ENCODE measurements at regions not wholly inside any gene's neighbourhood (a gene's known extent, or its start where the extent isn't known, plus 50 kb on each side); places are given as distances from the start of the nearest gene placed in this dataset.

- Mint-ChIP-seq H3K27ac (no peak overlapping the region), H3K36me3 (ENCODE audit: low read depth) (no peaks in the 10 kb centered on the region), H3K9me3 (no peaks in the 10 kb centered on the region), H3K27me3 (ENCODE audit: low read depth) (peaks cover 2% of the 10 kb centered on the region), H3K4me3 (no peak overlapping the region), H3K4me1 (ENCODE audit: low read depth) (no peaks in the 10 kb centered on the region)
- intact Hi-C loops (cut with micrococcal nuclease), result no loop called here
- DNase-seq, result no peak
- CTCF ChIA-PET, result no interaction called here
Measured at GRCh38 chr11:87966216-87966615, 209.0 kb downstream of the RAB38 start.

DNA sequence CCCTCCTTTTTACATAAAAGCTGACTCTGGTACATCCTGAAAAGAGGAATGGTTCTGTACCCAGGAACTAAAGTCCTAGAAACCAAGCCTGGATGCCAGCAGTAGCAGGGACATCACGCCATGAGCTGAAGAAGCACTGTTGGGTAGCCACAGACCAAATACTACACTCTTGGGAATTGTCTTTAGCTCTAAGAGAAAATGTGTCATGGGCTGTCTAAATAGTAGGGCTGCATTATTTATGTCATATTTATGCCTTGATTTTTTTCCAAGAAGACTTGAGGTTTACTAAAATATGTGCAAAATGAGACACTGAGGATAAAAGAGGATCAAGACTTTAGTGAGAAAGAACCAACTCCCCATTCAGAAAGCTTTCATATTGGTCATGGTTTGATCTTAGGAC is 213.6 kb downstream of the RAB38 start:
- Mint-ChIP-seq H3K27ac (no peak overlapping the region), H3K9me3 (no peaks in the 10 kb centered on the region), H3K36me3 (ENCODE audit: low read depth) (no peaks in the 10 kb centered on the region), H3K4me1 (ENCODE audit: low read depth) (no peaks in the 10 kb centered on the region), H3K4me3 (no peak overlapping the region), H3K27me3 (ENCODE audit: low read depth) (peaks cover 2% of the 10 kb centered on the region)
- DNase-seq, result no peak
- intact Hi-C loops (cut with micrococcal nuclease), result no loop called here
- CTCF ChIA-PET, result no interaction called here

DNA sequence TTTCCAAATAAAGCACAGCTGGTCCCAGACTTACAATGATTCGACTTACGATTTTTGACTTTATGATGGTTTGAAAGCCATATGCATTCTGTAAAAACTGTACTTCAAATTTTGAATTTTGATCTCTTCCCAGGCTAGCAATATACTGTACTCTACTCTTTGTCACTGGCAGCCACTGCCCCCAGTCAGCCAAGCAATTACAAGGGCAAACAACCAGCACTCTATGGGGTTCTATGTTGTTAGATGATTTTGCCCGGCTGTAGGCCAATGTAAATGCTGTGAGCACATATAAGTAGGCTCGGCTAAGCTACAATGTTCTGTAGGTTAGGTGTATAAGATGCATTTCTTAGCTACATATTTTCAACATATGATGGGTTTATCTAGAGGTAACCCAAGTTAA is 217.3 kb downstream of the RAB38 start:
- Mint-ChIP-seq H3K27me3 (ENCODE audit: low read depth) (peaks cover 4% of the 10 kb centered on the region), H3K36me3 (ENCODE audit: low read depth) (no peaks in the 10 kb centered on the region), H3K4me3 (no peak overlapping the region), H3K27ac (no peak overlapping the region), H3K4me1 (ENCODE audit: low read depth) (no peaks in the 10 kb centered on the region), H3K9me3 (no peaks in the 10 kb centered on the region)
- intact Hi-C loops (cut with micrococcal nuclease), result no loop called here
- CTCF ChIA-PET, result no interaction called here
- DNase-seq, result no peak

GRCh38 chr11:87954476-87954875 is 220.8 kb downstream of the RAB38 start:
- no peaks in the 10 kb centered on the region for H3K4me1 Mint-ChIP-seq (ENCODE audit: low read depth)
- no peaks in the 10 kb centered on the region for H3K9me3 Mint-ChIP-seq
- H3K36me3 Mint-ChIP-seq (ENCODE audit: low read depth), result no peaks in the 10 kb centered on the region
- H3K27ac Mint-ChIP-seq, result no peak overlapping the region
- CTCF ChIA-PET, result no interaction called here
- DNase-seq, result no peak
- peaks cover 6% of the 10 kb centered on the region for H3K27me3 Mint-ChIP-seq (ENCODE audit: low read depth)
- intact Hi-C loops (cut with micrococcal nuclease), result no loop called here
- H3K4me3 Mint-ChIP-seq, result no peak overlapping the region

DNA sequence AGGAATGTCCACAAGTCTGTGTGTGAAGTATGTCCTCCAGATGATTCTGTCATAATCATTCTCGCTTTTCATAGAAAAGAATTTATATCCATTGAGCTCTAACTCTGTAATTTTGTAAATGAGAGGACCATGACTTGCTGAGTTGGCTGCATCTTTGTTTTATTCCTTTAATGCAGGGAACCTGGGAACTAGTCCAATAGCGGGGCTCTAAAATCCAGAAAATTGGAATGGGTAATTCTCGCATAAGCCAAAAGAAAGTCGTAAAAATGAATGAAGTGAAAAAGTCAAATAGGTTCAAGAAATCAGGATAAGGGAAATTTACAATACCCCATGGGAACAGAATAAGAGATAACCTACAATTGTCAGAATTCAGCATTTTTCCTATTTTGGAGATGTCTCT is 232.5 kb downstream of the RAB38 start:
- H3K9me3 Mint-ChIP-seq, result no peaks in the 10 kb centered on the region
- H3K27ac Mint-ChIP-seq, result no peak overlapping the region

GRCh38 chr11:87934182-87934581 is 241.1 kb downstream of the RAB38 start:
- H3K27me3 Mint-ChIP-seq (ENCODE audit: low read depth), result no peaks in the 10 kb centered on the region
- CTCF ChIA-PET, result no interaction called here
- no peak overlapping the region for H3K4me3 Mint-ChIP-seq
- no peaks in the 10 kb centered on the region for H3K36me3 Mint-ChIP-seq (ENCODE audit: low read depth)
- H3K4me1 Mint-ChIP-seq (ENCODE audit: low read depth), result no peaks in the 10 kb centered on the region
- intact Hi-C loops (cut with micrococcal nuclease), result no loop called here
- no peak overlapping the region for H3K27ac Mint-ChIP-seq
- DNase-seq, result no peak
- H3K9me3 Mint-ChIP-seq, result peaks cover 2% of the 10 kb centered on the region

More for the DNA sequence above, 232.5 kb downstream of the RAB38 start:
- intact Hi-C loops (cut with micrococcal nuclease), result no loop called here
- no peak for DNase-seq
- no peaks in the 10 kb centered on the region for H3K36me3 Mint-ChIP-seq (ENCODE audit: low read depth)
- H3K4me1 Mint-ChIP-seq (ENCODE audit: low read depth), result no peaks in the 10 kb centered on the region
- no peaks in the 10 kb centered on the region for H3K27me3 Mint-ChIP-seq (ENCODE audit: low read depth)
- H3K4me3 Mint-ChIP-seq, result no peak overlapping the region
- CTCF ChIA-PET, result no interaction called here

DNA sequence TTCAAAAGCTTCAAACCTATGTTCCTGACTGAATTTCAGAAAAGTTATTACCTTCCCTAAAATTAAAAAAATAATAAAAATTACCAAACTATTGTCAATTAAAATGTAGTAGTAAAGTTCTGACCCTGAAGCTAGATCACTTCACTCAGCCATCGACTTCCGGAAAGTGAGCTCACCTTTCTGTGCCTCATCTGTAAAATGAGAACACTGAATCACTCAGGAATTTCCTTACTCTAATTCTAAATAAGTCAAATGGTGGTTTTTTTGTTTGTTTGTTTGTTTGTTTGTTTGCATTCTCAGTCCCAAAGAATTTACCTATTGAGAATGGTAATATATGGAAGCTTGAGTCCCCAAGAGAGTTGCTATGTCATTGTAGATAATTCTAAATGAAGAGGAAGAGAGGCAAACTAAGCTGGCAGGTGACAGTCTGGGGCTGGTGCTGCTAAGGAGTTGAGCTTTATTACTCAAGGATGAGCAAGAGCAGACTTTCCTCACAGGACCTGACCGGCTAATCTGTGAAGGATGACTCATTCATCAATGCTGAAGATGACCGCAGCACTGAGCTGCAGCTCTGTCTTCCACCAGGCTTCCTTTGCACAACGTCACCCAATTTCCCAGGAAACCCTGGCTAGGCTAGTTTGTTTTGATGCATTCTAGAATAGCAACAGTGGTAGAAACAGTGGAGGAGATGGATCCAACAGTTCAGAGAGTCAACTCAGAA is 248.8 kb downstream of the RAB38 start:
- H3K9me3 Mint-ChIP-seq, result peaks cover 2% of the 10 kb centered on the region
- DNase-seq, result no peak
- no peak overlapping the region for H3K4me3 Mint-ChIP-seq
- no peak overlapping the region for H3K27ac Mint-ChIP-seq
- CTCF ChIA-PET, result no interaction called here
- H3K27me3 Mint-ChIP-seq (ENCODE audit: low read depth), result no peaks in the 10 kb centered on the region
- no peaks in the 10 kb centered on the region for H3K36me3 Mint-ChIP-seq (ENCODE audit: low read depth)
- intact Hi-C loops (cut with micrococcal nuclease), result no loop called here
- H3K4me1 Mint-ChIP-seq (ENCODE audit: low read depth), result no peaks in the 10 kb centered on the region

- no peak for DNase-seq
- Mint-ChIP-seq H3K27ac (no peak overlapping the region), H3K36me3 (ENCODE audit: low read depth) (no peaks in the 10 kb centered on the region), H3K4me3 (no peak overlapping the region), H3K9me3 (no peaks in the 10 kb centered on the region), H3K4me1 (ENCODE audit: low read depth) (no peaks in the 10 kb centered on the region), H3K27me3 (ENCODE audit: low read depth) (peaks cover 3% of the 10 kb centered on the region)
- CTCF ChIA-PET, result no interaction called here
- intact Hi-C loops (cut with micrococcal nuclease), result no loop called here
Measured at GRCh38 chr11:87924125-87924524, 251.1 kb downstream of the RAB38 start.

- no peak overlapping the region for H3K27ac Mint-ChIP-seq
- H3K4me1 Mint-ChIP-seq (ENCODE audit: low read depth), result no peaks in the 10 kb centered on the region
- no peaks in the 10 kb centered on the region for H3K36me3 Mint-ChIP-seq (ENCODE audit: low read depth)
- H3K27me3 Mint-ChIP-seq (ENCODE audit: low read depth), result peaks cover 11% of the 10 kb centered on the region
- H3K4me3 Mint-ChIP-seq, result no peak overlapping the region
- CTCF ChIA-PET, result no interaction called here
- intact Hi-C loops (cut with micrococcal nuclease), result no loop called here
- H3K9me3 Mint-ChIP-seq, result no peaks in the 10 kb centered on the region
- DNase-seq, result no peak
Measured at GRCh38 chr11:87917111-87917510, 258.1 kb downstream of the RAB38 start.

DNA sequence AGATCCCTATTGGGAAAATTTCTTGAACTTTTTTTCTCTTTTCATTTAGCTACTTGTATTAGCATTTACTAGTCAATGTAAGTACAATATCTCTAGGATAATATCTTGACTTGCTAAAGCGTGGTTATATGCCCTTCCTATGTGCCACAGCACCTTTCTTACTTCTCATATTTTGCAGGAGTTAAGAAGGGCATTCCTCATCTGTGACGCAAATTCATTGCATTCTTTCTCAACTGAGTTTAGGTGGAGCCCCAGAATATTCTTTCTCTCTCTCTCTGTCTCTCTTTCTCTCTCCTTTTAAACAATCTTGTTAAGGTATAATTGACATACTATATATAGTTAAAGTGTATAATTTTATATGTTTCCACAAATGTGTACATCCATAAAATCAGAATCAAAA is 266.1 kb downstream of the RAB38 start:
- intact Hi-C loops (cut with micrococcal nuclease), result no loop called here
- DNase-seq, result no peak
- H3K27me3 Mint-ChIP-seq (ENCODE audit: low read depth), result peaks cover 11% of the 10 kb centered on the region
- no peaks in the 10 kb centered on the region for H3K36me3 Mint-ChIP-seq (ENCODE audit: low read depth)
- no peaks in the 10 kb centered on the region for H3K9me3 Mint-ChIP-seq
- no peaks in the 10 kb centered on the region for H3K4me1 Mint-ChIP-seq (ENCODE audit: low read depth)
- no peak overlapping the region for H3K27ac Mint-ChIP-seq
- H3K4me3 Mint-ChIP-seq, result no peak overlapping the region
- CTCF ChIA-PET, result no interaction called here

GRCh38 chr11:87908086-87908485 is 267.2 kb downstream of the RAB38 start:
- Mint-ChIP-seq H3K4me3 (no peak overlapping the region), H3K36me3 (ENCODE audit: low read depth) (no peaks in the 10 kb centered on the region), H3K27ac (no peak overlapping the region), H3K4me1 (ENCODE audit: low read depth) (no peaks in the 10 kb centered on the region), H3K27me3 (ENCODE audit: low read depth) (peaks cover 5% of the 10 kb centered on the region), H3K9me3 (no peaks in the 10 kb centered on the region)
- CTCF ChIA-PET, result interaction anchor here (0.5 kb wide), 1 partner anchor 999 kb away, joined by 3 read pairs; no protein-coding TSS in a partner anchor
- intact Hi-C loops (cut with micrococcal nuclease), result no loop called here
- no peak for DNase-seq

DNA sequence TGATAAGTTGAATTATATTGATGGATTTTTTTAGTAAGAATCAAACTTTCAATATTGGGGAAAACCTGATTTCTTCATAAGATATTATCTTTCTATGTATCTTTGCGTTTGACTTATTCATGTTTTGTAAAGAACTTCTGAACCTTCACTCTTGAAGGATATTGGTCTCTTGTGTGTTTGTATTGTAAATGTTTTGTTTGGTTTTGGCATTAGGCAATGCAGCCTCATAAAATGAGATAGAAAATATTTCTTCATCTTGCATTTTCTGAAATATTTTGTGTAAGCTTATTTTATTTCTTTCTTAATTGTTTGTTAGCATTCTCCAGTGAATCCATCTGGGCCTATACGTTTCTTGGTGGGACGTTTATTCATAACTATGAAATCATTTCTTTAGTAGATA is 271.9 kb downstream of the RAB38 start:
- intact Hi-C loops (cut with micrococcal nuclease), result no loop called here
- Mint-ChIP-seq H3K4me3 (no peak overlapping the region), H3K27ac (no peak overlapping the region), H3K9me3 (no peaks in the 10 kb centered on the region), H3K36me3 (ENCODE audit: low read depth) (no peaks in the 10 kb centered on the region), H3K4me1 (ENCODE audit: low read depth) (no peaks in the 10 kb centered on the region), H3K27me3 (ENCODE audit: low read depth) (peaks cover 3% of the 10 kb centered on the region)
- CTCF ChIA-PET, result no interaction called here
- DNase-seq, result no peak

GRCh38 chr11:87901341-87901740 is 273.9 kb downstream of the RAB38 start:
- CTCF ChIA-PET, result no interaction called here
- H3K4me3 Mint-ChIP-seq, result no peak overlapping the region
- no peak for DNase-seq
- H3K36me3 Mint-ChIP-seq (ENCODE audit: low read depth), result no peaks in the 10 kb centered on the region
- intact Hi-C loops (cut with micrococcal nuclease), result no loop called here
- peaks cover 6% of the 10 kb centered on the region for H3K27me3 Mint-ChIP-seq (ENCODE audit: low read depth)
- no peaks in the 10 kb centered on the region for H3K9me3 Mint-ChIP-seq
- H3K27ac Mint-ChIP-seq, result no peak overlapping the region
- no peaks in the 10 kb centered on the region for H3K4me1 Mint-ChIP-seq (ENCODE audit: low read depth)
